C1 segment of cervical spinal cord (tissue), 14 donors: ENCODE measurements at regions not wholly inside any gene's neighbourhood (a gene's known extent, or its start where the extent isn't known, plus 50 kb on each side); places are given as distances from the start of the nearest gene placed in this dataset.

Experiments used
- DNase-seq, 14 donors: peaks; one replicate each; lab custom pipeline; 2025; lab: John Stamatoyannopoulos, UW

DNA sequence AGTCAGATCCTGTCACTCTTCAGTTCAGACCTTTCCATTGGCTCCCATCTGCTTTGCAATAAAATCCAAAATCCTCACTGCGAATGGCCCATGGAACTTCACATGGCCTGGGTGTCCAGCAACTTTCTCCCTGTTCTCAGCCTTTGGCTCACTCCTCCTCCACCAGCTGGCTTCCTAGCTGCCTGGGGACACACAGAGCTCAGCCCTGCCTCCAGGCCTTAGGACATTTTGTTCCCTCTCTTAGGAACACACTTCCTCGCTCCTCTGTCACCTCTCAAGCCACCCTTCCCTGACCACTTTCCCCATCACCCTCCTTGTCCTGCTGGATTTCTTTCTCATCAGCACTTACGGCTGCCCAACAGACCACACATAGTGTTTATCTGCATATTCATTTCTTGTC is 419.6 kb downstream of the MED13L start:
- DNase-seq: no peak

DNA sequence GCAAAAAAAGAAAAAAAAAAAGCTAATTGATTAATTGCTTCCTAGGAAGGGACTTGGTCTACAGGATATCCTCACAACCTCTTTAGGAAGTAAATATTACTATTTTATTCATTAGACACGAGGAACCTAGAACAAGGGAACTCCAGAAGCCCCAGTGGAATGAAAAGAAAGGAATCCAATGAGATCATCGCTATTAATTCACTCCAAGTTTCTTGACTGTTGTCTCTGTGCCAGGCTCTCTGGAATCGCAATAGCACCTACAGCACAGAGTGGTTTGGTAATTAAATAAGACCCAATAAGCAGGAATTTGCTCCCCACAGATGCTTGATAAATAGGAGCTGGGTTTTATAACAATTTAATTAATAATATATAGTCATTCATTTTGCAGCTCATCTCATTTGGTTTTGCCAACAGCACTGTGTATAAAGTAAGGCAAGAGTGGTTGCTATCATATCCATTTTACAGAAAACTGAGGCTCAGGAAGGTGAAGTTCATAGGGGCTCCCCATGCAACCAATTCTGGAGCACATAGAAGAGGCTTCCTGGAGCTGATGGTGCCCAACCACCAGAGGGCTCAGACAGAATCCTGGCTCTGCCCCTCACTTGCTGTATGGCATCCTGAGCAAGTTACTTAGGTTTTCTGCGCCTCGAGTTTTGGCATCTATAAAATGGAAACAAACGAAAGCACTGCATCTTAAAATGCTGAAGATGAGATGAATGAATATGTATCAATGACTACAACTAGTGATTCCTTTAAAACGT is 420.2 kb downstream of the MED13L start:
- DNase-seq: no peak

DNA sequence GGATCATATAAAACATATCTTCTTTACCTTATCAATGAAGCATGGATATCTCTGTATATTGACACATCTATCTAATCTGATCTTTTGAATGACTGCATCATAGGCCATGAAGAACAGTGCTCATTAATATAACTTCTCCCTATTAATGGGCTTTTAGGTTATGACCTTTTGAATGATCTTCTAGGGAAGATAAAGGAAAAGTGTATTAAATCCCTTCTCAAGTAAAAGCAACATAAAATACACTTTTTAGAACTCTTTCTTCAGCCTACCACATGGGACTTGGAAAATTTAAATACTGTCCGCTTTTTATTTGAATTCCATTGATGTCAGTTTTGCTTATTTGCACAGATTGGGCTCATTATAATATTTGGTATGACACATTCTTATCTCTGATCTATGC is 425.4 kb downstream of the MED13L start:
- no peak for DNase-seq

DNA sequence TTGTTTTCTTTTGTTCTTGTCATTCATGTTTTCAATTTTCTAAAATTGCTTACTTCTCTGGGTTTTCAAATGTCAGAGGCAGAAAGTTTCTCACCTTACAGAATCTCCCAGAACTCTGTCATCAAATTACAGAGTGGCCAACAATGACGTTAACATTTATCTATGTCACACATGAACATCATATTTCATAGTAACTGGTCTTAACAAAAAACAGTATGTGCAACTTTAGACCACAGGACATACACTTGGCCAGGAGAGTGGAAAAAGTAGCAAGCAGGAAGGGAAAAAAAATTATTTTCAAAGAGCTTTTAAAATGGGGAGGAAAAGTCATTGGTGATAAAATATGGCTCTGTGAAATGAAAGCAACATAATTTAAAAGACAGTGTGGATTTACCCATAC is 426.5 kb downstream of the MED13L start:
- DNase-seq: no peak

DNA sequence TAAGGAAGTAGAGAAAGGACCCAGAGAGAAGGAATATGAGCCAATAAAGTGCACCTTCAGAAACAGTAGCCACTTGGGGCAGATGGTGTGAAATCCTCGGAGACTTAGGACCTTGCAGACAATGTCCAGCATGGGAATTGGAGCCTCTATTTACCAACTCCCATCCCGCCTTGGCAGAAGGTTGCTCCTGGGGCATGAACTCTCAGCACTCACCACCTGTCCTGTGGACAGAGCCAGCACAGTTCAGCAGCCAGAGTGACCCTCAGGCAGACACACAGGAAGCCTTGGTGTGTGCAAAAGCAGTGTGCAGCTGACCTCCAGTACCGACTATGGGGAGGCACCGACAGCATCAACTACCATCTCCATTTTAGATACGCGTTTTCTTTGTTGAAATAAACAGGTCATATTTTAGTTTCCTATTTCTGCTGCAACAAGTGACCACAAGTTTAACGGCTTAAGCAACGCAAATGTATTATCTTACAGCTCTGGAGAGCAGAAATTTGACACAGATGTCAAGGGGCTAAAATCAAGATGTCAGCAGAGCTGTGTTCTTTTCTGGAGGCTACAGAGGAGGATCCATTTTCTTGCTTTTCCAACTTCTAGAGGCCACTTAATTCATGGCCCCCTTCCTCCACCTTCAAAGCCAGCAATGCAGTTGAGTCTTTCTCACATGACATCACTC is 428.1 kb downstream of the MED13L start:
- DNase-seq: no peak

DNA sequence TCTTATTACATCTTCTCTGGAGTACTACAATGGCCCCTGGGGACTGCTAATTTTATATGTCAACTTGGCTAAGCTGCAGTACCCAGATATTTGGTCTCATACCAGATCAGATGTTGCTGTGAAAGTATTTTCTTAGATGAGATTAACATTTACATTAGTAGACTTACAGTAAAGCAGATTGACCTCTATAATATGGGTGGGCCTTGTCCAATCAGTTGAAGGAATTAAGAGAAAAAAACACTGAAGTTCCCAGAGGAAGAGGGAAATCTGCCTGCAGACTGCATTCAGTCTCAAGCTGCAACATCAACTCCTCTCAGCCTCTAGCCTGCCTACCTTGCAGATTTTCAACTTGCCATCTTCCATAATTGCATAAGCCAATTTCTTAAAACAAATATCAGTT is 430.1 kb downstream of the MED13L start:
- DNase-seq: no peak

DNA sequence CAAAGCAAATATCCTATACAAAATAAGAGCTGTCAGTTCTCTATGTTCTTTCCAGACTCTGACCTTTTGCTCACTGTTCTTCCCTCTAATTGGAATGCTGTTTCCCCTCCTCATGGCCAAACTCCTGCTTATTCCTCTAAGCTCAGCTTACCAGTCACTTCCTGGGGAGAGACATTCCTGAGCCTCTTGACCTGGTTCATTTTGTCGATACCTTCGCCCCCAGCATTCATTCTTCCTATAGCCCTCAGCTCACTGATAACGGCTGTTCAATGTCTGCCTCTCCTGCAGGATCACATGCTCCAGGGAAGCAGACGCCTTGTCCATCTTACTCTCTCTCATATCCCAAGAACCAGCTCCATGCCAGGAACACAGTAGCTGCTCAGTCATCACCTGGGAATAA is 431.0 kb downstream of the MED13L start:
- DNase-seq: no peak

DNA sequence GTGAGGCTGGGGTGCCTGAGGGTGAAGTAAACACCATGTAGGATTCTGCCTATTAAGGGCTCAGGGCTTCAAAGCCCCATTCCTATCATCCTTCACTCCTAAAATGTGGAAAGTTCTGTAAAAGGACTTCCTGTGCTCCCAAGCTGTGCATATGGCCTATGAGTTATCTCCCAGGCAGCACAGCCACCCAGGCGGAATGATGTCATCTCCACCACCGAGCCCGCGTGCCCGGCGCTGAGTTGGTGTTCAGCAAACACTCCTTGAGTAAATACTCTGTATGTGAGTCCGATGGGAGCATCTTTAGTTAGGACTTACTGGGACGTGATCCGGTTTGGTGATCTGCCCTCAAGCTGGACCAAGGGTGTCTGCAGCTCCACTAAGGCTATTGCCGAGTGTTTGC is 437.3 kb downstream of the MED13L start:
- DNase-seq: no peak

DNA sequence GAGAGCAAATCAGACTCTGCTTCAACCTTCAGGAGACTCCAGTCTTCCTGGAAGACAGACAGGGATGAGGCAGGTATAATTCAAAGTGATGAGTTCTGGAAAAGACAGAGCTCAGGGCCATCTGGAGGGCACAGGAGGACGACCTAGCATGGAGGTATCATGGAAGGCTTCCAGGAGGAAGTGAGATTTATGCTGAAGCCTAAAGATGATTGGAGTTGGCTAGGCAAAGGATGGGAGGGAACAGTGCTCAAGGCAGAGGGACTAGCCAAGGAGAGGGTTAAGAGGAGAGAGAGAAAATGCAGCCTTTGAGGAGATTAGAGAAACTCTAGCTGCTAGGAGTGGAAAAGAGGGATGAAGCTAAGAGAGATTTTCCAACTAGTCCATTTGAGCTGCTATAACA is 438.5 kb downstream of the MED13L start:
- DNase-seq: no peak

DNA sequence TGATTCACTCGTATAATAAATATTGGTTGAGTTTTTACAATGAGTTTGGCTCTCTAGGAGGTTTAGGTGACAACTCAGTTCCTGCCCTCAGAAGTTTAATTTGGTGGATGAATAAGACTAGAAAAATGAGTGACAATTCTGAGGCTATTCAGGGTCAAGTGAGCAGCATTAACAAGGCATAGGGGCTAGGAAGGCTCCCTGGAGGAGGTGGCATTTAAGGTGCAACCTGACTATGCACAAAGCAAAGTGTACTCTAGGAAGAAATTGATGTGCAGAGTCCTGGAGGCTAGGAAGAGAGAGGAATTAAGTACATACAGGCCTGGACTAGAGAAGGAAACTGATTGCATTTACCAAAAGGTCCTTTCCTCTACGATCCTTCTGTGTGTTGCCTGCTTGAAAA is 440.3 kb downstream of the MED13L start:
- no peak for DNase-seq

DNA sequence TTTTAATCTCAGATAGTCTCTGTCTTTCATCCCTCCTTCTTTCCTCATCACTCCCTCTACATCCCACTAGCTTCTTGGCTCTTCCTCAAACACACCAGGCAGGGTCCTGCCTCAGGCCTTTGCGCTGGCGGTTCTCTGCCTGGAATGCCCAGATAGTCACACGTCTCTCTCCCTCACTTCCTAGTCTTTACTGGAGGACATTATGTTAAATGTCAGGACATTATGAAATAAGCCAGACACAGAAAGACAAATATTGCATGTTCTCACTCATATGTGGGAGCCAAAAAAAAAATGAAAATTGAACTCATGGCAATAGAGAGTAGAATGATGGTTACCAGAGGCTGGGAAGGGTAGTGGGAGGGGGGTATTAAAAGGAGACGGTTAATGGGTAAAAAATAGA is 442.0 kb downstream of the MED13L start:
- DNase-seq: no peak

DNA sequence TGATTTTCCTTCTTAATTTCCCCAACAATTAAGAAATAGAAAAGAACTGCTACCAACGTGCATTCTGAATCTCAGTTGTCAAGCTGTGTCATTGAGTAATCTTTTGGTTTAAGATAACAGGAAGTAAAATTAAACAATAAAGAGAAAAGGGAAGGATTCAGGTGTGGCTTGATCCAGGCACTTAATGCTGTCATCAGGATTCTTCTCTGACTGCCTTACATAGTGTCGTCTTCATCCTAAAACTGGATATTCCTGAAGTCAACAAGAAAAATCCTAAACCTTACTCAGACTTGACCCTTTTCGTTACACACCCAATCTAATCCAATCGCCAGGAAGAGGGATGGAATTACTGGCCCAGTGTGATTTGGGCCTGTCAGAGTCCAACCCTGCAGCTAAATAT is 443.8 kb downstream of the MED13L start:
- no peak for DNase-seq

DNA sequence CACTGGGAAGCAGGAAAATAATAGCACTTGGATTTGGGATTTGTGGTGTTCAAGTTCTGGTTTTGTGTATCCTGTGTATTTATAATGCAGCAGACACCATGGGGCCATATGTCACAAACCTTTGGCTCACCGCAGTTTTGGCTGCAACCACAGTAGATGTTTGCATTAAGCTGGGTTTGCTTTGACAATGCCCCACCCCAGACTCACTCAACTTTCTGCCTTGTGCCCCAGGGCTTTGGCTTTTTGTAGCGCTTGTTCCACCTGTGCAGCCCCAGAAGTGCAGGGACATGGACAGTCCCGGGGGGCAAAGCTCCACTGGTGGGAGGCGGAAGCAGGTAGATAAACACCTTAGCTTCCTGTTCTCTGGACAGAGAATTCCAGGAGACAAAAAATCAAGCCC is 446.9 kb downstream of the MED13L start:
- DNase-seq: no peak

DNA sequence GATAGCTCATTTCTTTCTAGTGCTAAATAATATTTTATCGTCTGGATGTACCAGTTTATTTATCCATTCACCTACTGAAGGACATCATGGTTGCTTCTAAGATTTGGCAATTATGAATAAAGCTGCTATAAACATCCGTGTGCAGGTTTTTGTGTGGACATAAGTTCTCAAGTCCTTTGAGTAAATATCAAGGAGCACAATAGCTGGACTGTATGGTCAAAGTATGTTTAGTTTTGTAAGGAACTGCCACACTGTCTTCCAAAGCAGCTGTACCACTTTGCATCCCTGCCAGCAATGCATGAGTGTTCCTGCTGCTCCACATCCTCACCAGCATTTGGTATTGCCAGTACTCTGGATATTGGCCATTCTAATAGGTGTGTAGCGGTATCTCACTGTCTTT is 447.4 kb downstream of the MED13L start:
- DNase-seq: no peak

DNA sequence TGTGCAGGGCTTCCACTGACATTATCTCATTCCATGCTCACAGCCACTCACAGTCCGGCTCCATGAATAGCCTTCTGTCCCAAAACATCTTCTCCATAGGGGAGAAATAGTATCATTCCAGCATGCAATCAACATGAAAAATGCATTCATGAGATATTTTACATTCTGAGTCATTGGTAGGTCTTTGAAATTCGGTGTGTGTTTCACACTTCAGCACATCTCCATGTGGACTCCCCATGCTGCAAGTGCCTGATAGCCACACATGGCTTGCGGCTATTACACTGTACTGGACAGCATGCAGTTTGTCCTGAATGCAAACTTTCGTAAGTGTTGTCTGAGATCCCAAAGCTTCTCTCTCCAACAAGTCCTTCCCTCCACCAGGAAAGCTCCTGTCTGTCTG is 449.3 kb downstream of the MED13L start:
- no peak for DNase-seq

DNA sequence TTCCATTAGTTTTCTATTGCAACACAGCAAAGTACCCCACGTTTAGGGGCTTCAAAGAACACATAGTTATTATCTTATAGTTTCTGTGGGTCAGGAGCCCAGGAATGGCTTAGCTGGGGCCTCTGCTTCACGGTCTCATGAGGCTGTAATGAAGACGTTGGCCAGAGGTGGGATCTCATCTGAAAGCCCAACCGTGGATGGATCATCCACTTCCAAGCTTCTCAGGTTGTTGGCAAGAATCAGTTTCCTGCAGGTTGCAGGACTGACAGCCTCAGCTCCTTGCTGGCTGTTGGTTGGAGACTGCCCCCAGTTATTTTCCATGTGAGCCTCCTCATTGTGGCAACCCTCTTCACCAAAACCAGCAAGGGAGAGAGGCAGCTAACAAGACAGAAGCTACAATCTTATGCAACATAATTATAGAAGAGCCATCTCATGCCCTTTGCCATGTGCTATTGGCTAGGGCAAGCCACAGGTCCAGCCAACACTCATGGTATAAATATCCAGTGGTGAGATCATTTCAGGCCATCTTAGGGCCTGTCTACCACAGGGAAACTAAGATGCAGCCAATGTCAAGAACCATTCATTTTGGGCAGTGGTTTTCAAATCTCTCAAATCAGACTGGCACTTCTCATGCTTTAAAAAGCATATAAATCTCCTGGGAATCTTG is 452.4 kb downstream of the MED13L start:
- DNase-seq: no peak

DNA sequence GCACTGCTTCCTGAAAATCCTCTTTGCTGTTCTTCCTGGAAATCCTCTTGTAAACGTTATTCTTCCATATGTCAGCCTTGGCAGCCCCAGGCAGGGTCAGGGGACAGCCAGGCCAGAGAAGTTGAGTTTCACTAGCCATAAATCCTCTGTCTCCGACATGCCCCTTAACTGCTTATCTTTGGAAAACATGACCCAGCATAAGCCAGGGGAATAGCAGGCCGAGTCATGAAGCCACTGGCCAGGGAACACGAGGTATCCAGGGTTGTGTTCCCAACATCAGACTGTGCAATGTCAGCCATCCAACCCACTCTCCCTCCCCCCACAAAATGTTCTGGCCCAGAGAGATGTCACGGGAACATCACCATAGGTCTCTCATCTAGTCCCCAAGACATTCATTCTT is 453.9 kb downstream of the MED13L start:
- DNase-seq: no peak

DNA sequence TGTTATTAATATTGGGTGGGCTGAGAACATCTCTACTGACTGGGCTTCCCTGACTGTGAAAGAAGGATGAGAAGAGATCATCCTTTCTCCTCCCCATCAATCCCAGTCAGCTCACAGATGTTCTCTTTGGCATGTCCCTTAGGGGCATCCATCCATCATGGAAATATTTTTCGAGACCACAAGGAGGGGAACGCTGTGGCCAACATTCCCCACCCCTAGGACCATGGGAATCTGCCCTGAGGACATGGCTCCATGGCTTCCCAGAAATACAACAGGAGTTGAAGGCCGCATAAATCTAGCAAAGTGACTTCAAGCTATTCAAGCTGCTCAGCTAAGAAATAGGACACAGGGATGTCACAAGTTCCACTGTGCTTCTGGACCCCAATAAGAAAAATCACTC is 456.8 kb downstream of the MED13L start:
- DNase-seq: no peak

DNA sequence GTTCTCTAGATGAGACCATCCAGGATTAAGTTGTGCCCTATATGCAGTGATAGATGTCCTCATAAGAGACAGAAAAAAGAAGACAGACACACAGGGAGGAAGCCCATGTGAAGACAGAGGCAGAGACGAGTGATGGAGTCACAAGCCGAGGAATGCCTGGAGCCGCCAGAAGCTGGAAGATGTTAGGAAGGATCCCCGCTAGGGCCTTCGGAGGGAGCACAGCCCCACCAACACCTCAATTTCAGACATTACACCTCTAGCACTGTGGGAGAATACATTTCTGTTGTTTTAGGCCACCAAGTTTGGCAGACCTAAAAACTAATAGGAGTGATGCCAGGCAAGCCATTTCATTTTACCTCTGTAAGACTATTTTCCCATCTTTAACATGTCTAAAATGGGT is 458.5 kb downstream of the MED13L start:
- DNase-seq: no peak

DNA sequence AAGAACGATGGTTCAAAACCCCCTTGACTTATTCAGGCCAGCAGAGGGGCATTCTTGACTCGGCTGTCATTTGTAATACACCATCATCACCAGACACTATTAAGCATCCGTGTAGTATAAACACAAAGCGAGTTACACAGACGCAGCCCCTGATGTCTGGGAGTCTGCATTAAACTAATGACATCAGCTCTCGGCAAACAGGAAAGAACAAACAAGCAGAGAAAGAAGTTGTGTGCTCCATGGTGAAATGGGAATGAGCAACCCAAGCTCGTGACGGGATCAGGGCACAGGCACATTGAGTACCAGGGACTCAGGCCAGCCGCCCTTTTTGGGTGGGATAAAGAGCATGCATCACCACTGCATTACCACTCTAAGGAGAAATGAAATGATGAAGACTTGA is 460.1 kb downstream of the MED13L start:
- no peak for DNase-seq

DNA sequence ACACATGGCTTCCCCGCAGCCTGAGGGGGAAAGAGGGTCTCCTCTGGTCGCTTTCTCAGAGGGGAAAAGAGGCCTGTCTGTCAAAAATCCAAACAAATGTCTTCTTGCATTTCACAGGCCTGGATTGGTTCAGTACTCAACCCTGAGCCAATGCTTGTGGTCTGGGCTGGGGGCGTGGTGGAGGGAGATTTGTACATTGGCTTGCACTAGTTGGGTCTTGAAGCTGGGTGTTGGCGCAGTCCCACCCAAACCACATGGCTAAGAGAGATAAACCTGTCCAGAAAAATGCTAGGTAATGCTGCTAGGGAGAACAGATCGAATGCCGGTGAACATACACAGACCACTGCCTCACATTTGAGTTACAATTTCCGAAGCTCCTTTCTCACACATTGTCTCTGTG is 461.6 kb downstream of the MED13L start:
- DNase-seq: no peak

DNA sequence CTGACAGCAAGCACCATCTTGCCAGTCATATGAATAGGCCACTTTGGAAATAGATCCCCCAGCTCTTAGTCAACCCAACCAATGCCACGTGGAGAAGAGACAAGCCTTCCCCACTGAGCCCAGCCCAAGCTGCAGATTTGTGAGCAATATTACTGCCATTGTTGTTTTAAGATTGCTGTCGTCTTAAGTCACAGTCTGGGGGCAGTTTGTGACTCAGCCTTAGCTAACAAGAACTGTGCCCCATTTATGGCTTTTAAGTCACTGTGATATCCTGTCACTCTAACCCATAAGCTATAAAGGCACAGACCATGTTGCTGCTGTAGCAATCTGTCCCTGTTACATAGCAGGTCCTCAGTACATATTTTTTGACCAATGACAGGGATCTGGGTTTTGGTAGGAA is 464.2 kb downstream of the MED13L start:
- DNase-seq: no peak

DNA sequence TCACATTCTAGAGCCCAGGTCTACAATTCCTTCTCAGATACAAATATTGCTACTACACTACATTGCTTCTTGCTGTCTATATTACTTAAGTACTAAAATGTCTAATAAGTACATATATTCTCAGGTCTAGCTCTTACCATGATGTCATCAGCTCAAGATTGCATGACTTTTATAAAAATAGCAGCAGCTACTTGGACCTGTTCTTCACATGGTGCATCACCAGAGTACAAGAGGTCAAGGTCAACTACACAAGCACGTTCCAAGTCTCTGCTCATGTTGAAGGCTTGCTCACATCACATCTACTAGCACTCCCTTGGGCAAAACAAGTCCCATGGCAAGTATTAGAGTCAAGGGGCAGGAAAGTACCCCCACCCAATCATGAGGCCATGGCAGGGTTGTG is 465.6 kb downstream of the MED13L start:
- no peak for DNase-seq
